ENCODE measurements at regions not wholly inside any gene's neighbourhood (a gene's known extent, or its start where the extent isn't known, plus 50 kb on each side); places are given as distances from the start of the nearest gene placed in this dataset.

DNA sequence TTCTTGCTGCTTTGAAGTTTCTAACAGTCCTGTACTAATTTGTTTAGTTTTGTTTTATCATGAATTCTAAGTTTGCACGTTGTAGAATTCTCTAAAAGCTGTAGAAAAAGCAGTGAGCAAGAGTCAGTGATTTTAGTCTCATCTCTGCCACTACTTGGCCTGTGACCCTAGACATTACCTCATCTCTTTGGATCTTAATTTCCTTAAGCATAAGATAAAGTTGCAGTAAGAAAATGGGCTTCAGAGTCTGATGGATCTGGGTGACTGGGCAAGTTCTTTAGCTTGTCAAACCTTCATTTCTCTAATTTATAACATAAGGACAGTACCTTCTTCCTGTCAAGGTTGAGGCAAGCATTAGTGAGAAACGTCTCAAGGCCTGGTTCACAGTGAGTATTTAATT lies 247.9 kb downstream of the DMRT2 start:
- WGBS (ENCODE audit: low lambda C conversion rate, missing lambda C conversion rate) = 16% methylated on average over 2 of the region's 2 CpGs
- TF ChIP-seq EZH2phosphoT487 (IDR thresholded peaks at IDR 0.05; ENCODE audit: low read depth, severe bottlenecking, unreplicated experiment) (no peak), EZH2 (IDR thresholded peaks at IDR 0.05; ENCODE audit: borderline replicate concordance) (no peak)
- TF ChIP-seq, protein P1, sequence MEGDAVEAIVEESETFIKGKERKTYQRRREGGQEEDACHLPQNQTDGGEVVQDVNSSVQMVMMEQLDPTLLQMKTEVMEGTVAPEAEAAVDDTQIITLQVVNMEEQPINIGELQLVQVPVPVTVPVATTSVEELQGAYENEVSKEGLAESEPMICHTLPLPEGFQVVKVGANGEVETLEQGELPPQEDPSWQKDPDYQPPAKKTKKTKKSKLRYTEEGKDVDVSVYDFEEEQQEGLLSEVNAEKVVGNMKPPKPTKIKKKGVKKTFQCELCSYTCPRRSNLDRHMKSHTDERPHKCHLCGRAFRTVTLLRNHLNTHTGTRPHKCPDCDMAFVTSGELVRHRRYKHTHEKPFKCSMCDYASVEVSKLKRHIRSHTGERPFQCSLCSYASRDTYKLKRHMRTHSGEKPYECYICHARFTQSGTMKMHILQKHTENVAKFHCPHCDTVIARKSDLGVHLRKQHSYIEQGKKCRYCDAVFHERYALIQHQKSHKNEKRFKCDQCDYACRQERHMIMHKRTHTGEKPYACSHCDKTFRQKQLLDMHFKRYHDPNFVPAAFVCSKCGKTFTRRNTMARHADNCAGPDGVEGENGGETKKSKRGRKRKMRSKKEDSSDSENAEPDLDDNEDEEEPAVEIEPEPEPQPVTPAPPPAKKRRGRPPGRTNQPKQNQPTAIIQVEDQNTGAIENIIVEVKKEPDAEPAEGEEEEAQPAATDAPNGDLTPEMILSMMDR (IDR thresholded peaks at IDR 0.05; ENCODE audit: poor library complexity) = no peak
- no peaks in the 10 kb centered on the region for H3K36me3 ChIP-seq (replicated peaks; ENCODE audit: insufficient read depth, low read depth)
- H3K4me1 ChIP-seq (ENCODE audit: insufficient read depth) = no peaks in the 10 kb centered on the region
- no peak overlapping the region for H3K27ac ChIP-seq
- H3K79me2 ChIP-seq = no peaks in the 10 kb centered on the region
- H4K20me1 ChIP-seq (ENCODE audit: insufficient read depth, poor library complexity, severe bottlenecking) = no peaks in the 10 kb centered on the region
- H3K27me3 ChIP-seq = no peaks in the 10 kb centered on the region
- H3K4me3 ChIP-seq = no peak overlapping the region
- H2AFZ ChIP-seq = no peak overlapping the region
- H3K4me2 ChIP-seq = no peak overlapping the region
- no peak for DNase-seq (ENCODE audit: low spot score)
- no peaks in the 10 kb centered on the region for H3K9me3 ChIP-seq (ENCODE audit: low read depth)
- H3K9me2 ChIP-seq (replicated peaks; ENCODE audit: insufficient read depth) = no peaks in the 10 kb centered on the region

DNA sequence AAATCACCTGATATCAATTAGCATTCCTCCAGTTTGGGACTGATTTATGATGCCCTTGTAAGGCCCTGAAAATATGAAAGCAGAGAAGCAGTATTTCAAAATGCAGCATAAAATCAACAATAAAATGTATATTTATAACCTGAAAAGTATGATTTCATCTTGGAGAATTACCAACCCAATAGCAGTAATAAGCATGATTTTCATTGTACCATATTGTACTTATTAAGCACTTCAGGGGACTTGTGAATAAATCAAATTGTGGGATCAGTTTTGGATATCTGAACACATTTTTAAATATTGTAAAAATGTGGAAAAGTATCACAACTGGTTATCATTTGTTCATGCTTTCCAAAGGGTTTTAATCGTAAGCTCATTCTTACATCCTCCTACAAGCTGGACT lies 250.8 kb downstream of the DMRT2 start:
- Histone ChIP-seq H3K79me2 (no peaks in the 10 kb centered on the region), H3K9me3 (ENCODE audit: low read depth) (no peaks in the 10 kb centered on the region), H3K4me2 (no peak overlapping the region), H3K27ac (no peak overlapping the region), H4K20me1 (ENCODE audit: insufficient read depth, poor library complexity, severe bottlenecking) (no peaks in the 10 kb centered on the region), H3K36me3 (replicated peaks; ENCODE audit: insufficient read depth, low read depth) (no peaks in the 10 kb centered on the region), H3K27me3 (no peaks in the 10 kb centered on the region), H3K4me1 (ENCODE audit: insufficient read depth) (no peaks in the 10 kb centered on the region), H2AFZ (no peak overlapping the region), H3K9me2 (replicated peaks; ENCODE audit: insufficient read depth) (no peaks in the 10 kb centered on the region), H3K4me3 (no peak overlapping the region)
- no peak for DNase-seq (ENCODE audit: low spot score)
- TF ChIP-seq, protein P1 (IDR thresholded peaks at IDR 0.05; ENCODE audit: poor library complexity) = no peak
- TF ChIP-seq EZH2phosphoT487 (IDR thresholded peaks at IDR 0.05; ENCODE audit: low read depth, severe bottlenecking, unreplicated experiment) (no peak), EZH2 (IDR thresholded peaks at IDR 0.05; ENCODE audit: borderline replicate concordance) (no peak)
- 0% methylated on average over 1 of the region's 1 CpG for WGBS (ENCODE audit: low lambda C conversion rate, missing lambda C conversion rate)

DNA sequence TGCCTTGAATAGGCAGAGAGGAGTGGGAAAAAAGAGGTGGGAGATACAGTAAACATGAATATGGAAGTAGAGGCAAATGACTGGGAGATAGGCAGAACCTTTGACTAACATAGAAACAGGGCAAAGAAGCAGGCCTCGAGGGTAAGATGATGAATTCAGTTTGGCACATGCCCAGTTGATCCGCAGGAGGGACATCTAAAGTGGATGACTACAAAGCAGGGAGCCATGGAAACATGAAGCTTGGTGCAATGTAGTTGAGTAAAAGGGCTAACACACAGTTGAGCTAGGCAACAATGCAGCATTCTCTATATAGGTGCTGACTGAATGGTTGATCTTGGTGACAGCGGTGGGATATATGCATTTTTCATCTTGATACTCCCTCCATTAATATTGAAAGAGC lies 253.8 kb downstream of the DMRT2 start:
- Histone ChIP-seq H3K27ac (no peak overlapping the region), H4K20me1 (ENCODE audit: insufficient read depth, poor library complexity, severe bottlenecking) (no peaks in the 10 kb centered on the region), H3K9me2 (replicated peaks; ENCODE audit: insufficient read depth) (no peaks in the 10 kb centered on the region), H2AFZ (no peak overlapping the region), H3K4me2 (no peak overlapping the region), H3K79me2 (no peaks in the 10 kb centered on the region), H3K4me3 (no peak overlapping the region), H3K4me1 (ENCODE audit: insufficient read depth) (no peaks in the 10 kb centered on the region), H3K36me3 (replicated peaks; ENCODE audit: insufficient read depth, low read depth) (no peaks in the 10 kb centered on the region), H3K27me3 (no peaks in the 10 kb centered on the region), H3K9me3 (ENCODE audit: low read depth) (no peaks in the 10 kb centered on the region)
- no peak for TF ChIP-seq EZH2 (IDR thresholded peaks at IDR 0.05; ENCODE audit: borderline replicate concordance)
- TF ChIP-seq, protein P1 (IDR thresholded peaks at IDR 0.05; ENCODE audit: poor library complexity) = no peak
- no peak for TF ChIP-seq EZH2phosphoT487 (IDR thresholded peaks at IDR 0.05; ENCODE audit: low read depth, severe bottlenecking, unreplicated experiment)
- 33% methylated on average over 3 of the region's 3 CpGs for WGBS (ENCODE audit: low lambda C conversion rate, missing lambda C conversion rate)
- no peak for DNase-seq (ENCODE audit: low spot score)

Measured in hepatocyte (in vitro differentiated cells).